ENCODE measurements at regions not wholly inside any gene's neighbourhood (a gene's known extent, or its start where the extent isn't known, plus 50 kb on each side); places are given as distances from the start of the nearest gene placed in this dataset.

- Mint-ChIP-seq H3K9me3 (ENCODE audit: low read depth, unreplicated experiment) (no peaks in the 10 kb centered on the region), H3K4me1 (ENCODE audit: low read depth, unreplicated experiment) (no peaks in the 10 kb centered on the region), H3K27ac (ENCODE audit: unreplicated experiment) (no peak overlapping the region), H3K36me3 (ENCODE audit: insufficient read depth, unreplicated experiment) (no peaks in the 10 kb centered on the region), H3K27me3 (ENCODE audit: unreplicated experiment) (peaks cover 21% of the 10 kb centered on the region), H3K4me3 (ENCODE audit: low read depth, unreplicated experiment) (no peak overlapping the region)
- no peak for DNase-seq
- CTCF ChIA-PET, result no interaction called here
- TF ChIP-seq CTCF (IDR thresholded peaks at IDR 0.05; ENCODE audit: unreplicated experiment), result no peak
- no TSS peak for BruUV-seq (replicated peaks)
- intact Hi-C loops (cut with micrococcal nuclease; ENCODE audit: unreplicated experiment), result no loop called here
Measured at GRCh38 chr11:109815500-109816150, 277.6 kb upstream of the ZC3H12C start.

- BruUV-seq (replicated peaks), result no TSS peak
- Mint-ChIP-seq H3K4me3 (ENCODE audit: low read depth, unreplicated experiment) (no peak overlapping the region), H3K27me3 (ENCODE audit: unreplicated experiment) (peaks cover 14% of the 10 kb centered on the region), H3K27ac (ENCODE audit: unreplicated experiment) (no peak overlapping the region), H3K36me3 (ENCODE audit: insufficient read depth, unreplicated experiment) (no peaks in the 10 kb centered on the region), H3K4me1 (ENCODE audit: low read depth, unreplicated experiment) (no peaks in the 10 kb centered on the region), H3K9me3 (ENCODE audit: low read depth, unreplicated experiment) (no peaks in the 10 kb centered on the region)
- TF ChIP-seq CTCF (IDR thresholded peaks at IDR 0.05; ENCODE audit: unreplicated experiment), result no peak
- no peak for DNase-seq
- CTCF ChIA-PET, result interaction anchor here (0.7 kb wide), 1 partner anchor 96 kb away, joined by 4 read pairs; no protein-coding TSS in a partner anchor
- intact Hi-C loops (cut with micrococcal nuclease; ENCODE audit: unreplicated experiment), result no loop called here
Measured at GRCh38 chr11:109818290-109818689, 274.9 kb upstream of the ZC3H12C start.

GRCh38 chr11:109819410-109819809 is 273.8 kb upstream of the ZC3H12C start:
- no peak overlapping the region for H3K4me3 Mint-ChIP-seq (ENCODE audit: low read depth, unreplicated experiment)
- BruUV-seq (replicated peaks), result no TSS peak
- H3K27me3 Mint-ChIP-seq (ENCODE audit: unreplicated experiment), result peaks cover 13% of the 10 kb centered on the region
- no peaks in the 10 kb centered on the region for H3K9me3 Mint-ChIP-seq (ENCODE audit: low read depth, unreplicated experiment)
- TF ChIP-seq CTCF (IDR thresholded peaks at IDR 0.05; ENCODE audit: unreplicated experiment), result no peak
- no peaks in the 10 kb centered on the region for H3K4me1 Mint-ChIP-seq (ENCODE audit: low read depth, unreplicated experiment)
- H3K27ac Mint-ChIP-seq (ENCODE audit: unreplicated experiment), result no peak overlapping the region
- CTCF ChIA-PET, result no interaction called here
- DNase-seq, result no peak
- H3K36me3 Mint-ChIP-seq (ENCODE audit: insufficient read depth, unreplicated experiment), result no peaks in the 10 kb centered on the region
- intact Hi-C loops (cut with micrococcal nuclease; ENCODE audit: unreplicated experiment), result no loop called here

GRCh38 chr11:109821511-109821910 is 271.7 kb upstream of the ZC3H12C start:
- intact Hi-C loops (cut with micrococcal nuclease; ENCODE audit: unreplicated experiment), result no loop called here
- Mint-ChIP-seq H3K27ac (ENCODE audit: unreplicated experiment) (no peak overlapping the region), H3K27me3 (ENCODE audit: unreplicated experiment) (peaks cover 13% of the 10 kb centered on the region), H3K4me3 (ENCODE audit: low read depth, unreplicated experiment) (no peak overlapping the region), H3K9me3 (ENCODE audit: low read depth, unreplicated experiment) (no peaks in the 10 kb centered on the region), H3K4me1 (ENCODE audit: low read depth, unreplicated experiment) (no peaks in the 10 kb centered on the region), H3K36me3 (ENCODE audit: insufficient read depth, unreplicated experiment) (no peaks in the 10 kb centered on the region)
- CTCF ChIA-PET, result no interaction called here
- DNase-seq, result no peak
- no peak for TF ChIP-seq CTCF (IDR thresholded peaks at IDR 0.05; ENCODE audit: unreplicated experiment)
- BruUV-seq (replicated peaks), result no TSS peak

Measured in Calu3 (cell line).